IPS-NIHi11 (cell line): ENCODE measurements at regions not wholly inside any gene's neighbourhood (a gene's known extent, or its start where the extent isn't known, plus 50 kb on each side); places are given as distances from the start of the nearest gene placed in this dataset.
"Not testable (repeated sequence)": the region's sequence is repeated elsewhere in the genome, so short reads cannot be mapped to it uniquely, and the experiment has no call there.

Source experiments
- DNase-seq: peaks from one replicate; pipeline ENCODE4 v3.0.0; 2012; ENCODE audit warnings: mixed read lengths, low spot score

DNA sequence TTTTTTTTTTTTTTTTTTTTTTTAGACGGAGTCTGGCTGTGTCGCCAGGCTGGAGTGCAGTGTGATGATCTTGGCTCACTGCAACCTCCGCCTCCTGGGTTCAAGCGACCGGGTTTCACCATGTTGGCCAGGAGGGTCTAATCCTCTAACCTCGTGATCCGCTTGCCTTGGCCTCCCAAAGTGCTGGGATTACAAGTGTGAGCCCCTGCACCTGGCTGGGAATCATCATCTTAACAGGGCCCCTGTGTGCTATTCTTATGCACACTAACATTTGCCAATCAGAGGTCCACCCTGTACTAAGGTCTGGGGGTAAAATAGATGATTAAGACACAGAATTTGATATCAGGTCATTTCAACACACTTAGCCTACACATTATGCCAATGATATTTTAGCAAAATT is 278.7 kb upstream of the CHRM3 start:
- no peak for DNase-seq

DNA sequence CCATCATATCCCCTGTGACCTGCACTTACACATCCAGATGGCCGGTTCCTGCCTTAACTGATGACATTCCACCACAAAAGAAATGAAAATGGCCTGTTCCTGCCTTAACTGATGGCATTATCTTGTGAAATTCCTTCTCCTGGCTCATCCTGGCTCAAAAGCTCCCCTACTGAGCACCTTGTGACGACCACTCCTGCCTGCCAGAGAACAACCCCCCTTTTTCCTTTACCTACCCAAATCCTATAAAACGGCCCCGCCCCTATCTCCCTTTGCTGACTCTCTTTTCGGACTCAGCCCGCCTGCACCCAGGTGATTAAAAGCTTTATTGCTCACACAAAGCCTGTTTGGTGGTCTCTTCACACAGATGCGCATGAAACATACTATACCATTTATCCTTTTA is 279.7 kb upstream of the CHRM3 start:
- DNase-seq: not testable (repeated sequence)

DNA sequence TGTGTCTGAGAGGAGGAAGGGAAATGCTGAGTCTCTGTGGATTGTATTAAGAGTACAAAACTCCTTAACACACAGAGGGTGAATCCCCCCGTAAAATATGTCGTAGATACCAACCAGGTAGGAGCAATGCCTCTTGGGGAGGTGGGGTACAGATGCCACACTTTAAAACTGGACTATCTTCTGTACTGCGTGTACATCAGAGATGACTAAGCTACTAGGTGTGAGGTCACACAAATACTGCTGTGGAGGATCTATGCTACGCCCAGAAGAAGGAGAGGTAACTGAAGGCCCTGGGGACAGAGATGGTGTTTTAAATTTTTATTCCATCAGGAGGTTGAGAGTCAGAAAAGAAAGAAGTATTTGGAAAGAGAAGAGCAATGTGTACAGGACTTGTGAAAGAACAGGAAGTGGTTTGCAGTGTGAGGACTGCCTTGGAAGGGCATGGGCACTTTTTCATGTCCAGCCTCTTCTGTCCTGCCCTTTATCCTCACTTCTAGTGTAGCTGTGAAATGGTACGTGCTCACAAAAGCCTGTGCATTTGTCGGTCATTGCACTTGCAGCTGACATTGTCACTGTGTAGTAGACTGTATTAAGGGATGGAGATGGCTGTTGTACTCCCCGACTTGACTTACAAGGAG is 287.8 kb upstream of the CHRM3 start:
- DNase-seq: no peak

DNA sequence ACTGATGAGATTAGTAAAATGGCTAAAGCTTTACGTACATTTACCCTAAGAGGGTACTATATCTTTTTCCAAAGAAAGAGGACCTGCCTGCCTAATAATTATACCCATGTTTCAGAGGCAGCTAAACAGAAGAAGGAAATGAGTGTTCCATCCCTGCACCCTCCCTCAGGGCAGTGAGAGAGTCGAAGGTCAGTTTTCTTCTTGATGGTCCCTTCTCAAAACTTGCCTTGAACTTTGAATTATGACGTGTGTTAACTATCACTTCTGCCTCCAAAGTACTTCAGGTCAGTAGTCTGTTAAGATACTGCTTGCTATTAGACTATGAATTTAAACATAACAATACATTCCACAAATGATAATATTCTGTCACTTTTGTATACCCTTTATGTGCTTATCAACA is 294.8 kb upstream of the CHRM3 start:
- DNase-seq: no peak

DNA sequence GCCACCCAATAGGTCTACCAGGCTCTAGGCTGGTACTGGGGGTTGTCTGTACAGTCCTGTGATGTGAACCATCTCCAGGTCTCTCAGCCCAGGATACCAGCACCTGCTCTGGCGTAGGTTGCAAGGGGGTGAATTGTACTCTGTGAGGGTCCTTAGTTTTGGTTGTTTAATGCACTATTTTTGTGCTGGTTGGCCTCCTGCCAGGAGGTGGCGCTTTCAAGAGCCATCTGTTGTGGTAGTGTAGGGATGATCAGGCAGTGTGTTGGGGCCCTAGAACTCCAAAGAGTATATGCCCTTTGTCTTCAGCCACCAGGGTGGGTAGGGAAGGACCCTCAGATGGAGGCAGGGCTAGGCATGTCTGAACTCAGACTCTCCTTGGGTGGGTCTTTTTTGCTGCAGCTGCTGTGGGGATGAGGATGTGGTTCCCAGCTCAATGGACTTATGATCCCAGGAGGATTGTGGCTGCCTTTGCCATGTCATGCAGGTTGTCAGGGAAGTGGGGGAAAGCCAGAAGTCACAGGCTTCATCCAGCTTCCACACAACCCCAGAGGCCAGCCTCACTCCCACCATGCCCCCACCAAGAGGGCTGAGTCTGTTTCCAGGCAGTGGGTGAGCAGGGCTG is 301.8 kb upstream of the CHRM3 start:
- no peak for DNase-seq

DNA sequence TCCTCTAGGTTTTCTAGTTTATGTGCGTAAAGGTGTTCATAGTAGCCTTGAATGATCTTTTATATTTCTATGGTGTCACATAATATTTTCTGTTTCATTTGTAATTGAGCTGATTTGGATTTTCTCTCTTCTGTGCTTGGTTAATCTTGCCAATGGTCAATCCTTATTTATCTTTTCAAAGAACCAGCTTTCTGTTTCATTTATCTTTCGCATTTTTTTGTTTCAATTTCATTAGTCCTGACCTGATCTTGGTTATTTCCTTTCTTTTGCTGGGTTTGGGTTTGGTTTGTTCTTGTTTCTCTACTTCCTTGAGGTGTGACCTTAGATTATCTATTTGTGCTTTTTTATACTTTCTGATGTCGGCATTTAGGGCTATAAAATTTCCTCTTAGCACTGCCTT is 304.4 kb upstream of the CHRM3 start:
- DNase-seq: not testable (repeated sequence)

DNA sequence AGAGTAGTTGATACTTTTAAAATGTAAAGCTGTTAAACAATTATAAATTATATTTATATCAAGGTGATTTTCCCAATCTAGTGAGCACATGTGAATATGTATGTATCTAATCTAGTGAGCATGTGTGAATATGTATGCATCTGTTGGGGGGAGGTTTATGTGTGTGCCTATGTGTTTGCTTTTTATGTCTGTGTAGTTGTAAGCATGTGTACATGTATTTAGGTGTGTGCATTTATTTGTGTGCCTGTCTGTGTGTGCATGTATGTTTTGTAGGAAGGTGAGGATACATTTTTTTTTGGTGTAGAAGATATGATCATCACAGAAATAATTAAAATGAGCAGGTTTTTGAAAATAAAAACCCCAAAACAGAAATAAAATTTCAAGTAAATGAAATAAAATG is 318.9 kb upstream of the CHRM3 start:
- no peak for DNase-seq

DNA sequence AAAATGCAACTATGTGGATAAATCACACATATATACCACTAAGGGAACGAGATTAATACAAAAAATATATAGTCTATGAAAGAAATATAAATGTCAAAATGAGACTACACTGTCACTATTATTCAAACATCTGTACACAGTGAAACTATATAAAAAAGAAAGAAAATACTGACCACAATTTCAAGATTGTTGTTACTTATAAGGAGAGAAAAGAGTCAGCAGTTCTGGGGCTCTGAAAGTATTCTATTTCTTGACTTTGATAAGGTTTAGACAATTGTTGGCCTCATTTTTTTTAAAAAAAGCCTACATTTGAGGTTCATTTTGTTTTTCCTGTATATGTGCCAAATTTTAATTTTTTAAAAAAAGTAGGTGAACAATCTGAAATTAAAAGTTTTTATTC is 319.3 kb upstream of the CHRM3 start:
- DNase-seq: no peak

DNA sequence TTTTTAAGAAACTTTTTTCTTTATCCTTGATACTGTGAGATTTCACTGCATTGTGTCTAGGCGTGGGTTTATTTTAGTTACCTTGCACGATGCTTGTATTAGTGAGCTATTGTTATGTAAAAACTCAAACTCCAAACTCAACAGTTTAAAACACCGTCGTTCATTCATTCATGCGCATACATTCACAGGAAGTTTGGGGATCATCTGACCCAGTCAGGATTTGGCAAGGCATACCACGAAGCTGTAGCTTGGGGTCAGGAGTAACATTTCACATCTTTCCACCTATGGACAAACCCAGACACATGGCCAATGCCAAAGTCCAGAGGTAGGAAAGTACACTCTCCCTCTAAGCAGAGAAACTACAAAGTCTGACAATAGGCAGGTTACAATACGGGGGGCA is 324.6 kb upstream of the CHRM3 start:
- peak; percentile 21 for DNase-seq

DNA sequence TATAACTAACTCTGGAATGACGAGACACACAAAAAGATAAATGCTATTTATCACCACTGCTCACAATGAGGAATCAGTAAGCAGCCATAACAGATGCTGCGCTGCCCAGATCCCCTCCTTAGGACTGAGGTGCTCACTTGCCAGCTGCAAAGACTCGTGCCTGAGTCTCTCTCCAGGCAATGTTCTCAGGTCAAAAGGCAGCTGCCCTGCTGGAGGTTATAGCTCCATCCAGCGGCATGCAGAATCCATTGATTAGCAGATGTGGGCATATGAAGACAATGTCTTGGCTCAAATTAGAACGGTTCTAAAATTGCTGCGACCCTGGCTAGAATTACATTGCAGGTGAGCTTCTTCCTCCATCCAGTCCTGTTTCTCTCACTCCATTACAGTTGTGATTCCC is 328.2 kb upstream of the CHRM3 start:
- DNase-seq: no peak

DNA sequence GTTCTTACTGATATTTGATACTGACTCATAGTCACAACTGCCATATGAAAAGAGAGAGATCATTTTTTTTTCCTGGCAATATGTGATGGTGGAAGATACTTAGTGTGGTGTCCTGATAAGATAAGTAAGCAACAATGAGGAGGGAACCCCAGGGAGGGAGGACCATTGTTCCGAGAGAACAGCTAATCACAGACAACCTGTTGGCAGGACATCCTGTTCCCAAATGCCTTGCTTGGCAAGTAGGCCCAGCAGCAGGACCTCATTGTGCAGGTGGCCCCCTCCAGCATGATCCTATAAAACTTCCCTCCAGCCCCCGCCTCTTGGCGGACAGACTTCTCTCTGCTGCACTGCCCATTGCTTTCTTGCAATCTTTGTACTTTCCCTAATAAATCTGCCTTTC is 329.4 kb upstream of the CHRM3 start:
- no peak for DNase-seq

DNA sequence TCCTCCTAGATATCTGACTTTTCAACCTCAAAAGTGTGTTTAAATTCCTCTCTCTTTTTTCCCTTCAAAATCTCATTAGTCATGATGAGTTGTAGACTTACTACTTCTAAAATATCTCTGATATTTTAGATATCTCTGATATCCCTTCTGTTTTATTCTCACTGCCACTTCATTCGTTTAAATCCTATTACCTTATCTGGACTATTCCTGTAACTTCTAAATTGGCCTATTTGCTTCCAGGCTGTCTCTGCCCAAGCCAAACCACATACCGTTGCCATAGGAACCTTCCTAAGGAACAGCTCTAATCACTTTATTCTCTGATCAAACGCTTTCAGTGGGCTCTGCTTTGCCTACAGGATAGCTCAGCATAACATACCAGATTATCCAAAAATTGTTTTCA is 333.1 kb upstream of the CHRM3 start:
- DNase-seq: no peak

DNA sequence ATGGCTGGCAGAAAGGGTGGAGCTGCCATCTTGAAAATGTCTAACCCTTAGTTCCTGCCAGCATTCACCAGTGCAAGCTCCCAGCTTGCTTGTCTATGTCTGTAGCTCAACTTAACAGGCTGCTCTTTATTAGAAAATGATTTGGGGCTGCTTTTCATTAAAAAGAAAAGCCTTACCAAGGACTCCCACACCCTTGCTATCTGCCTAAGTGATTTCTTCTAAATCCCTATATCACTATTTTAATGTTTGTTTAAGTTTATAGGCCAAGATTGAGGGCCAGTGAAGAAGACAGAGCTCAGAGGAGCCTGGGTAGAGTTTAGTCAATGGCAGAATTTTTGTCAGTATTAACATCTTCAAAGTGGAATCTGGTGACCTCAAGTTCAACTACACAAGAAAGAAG is 336.8 kb upstream of the CHRM3 start:
- DNase-seq: no peak

DNA sequence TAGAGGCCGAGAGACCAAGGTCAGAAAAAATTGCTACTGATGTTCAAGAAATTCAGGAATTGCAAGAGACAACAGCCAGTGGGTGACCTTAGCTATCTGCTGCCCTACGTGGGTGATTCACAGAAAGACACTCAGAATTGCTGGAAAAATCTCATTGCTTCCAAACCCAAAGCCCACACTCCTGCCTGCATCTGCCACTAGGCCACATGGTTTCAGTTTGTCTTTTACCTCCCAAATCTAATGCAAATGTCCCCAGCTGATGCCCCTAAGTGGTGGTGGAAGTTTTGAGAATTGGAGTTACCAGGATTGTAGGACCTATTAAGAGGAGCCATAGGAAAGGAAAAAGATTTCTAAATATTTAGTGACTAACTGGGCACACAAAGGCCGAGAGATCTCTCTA is 341.5 kb upstream of the CHRM3 start:
- no peak for DNase-seq

DNA sequence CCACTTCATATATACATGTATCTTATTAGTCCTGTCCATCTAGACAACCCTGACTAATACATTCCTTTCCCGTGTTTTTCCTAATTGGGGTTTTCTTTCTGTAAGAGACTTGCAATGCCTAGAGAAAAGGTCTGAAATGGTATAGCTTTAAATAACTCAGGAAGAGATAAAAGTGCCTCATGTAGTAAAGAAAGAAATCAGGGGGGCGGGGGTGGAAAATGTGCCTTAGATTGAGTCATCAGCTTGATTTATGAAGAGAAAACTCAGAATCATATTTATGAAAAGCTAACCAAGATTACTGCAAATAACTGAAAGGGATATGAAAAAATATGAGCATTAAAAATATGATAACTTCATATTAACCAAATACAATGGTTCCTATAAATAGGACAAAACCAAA is 345.8 kb upstream of the CHRM3 start:
- DNase-seq: no peak

DNA sequence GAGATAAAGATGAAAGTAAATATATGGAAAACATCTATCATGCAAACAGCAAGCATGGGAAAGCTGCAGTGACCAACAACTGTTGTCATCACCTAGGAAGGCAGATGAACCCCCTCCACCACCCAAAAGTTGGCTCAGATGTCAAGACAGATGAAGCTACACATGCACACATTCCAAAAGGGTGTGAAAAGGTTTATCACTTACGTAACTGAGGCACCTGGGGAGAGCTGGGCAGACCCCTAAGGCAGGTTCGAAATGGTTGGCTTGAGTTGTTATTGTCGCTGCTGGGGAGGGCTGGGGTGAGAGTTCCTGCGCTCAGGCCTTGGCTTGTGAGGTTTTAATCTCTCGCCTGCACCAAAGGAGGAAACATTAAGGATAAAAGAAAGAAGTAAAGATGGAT is 355.1 kb upstream of the CHRM3 start:
- DNase-seq: no peak

DNA sequence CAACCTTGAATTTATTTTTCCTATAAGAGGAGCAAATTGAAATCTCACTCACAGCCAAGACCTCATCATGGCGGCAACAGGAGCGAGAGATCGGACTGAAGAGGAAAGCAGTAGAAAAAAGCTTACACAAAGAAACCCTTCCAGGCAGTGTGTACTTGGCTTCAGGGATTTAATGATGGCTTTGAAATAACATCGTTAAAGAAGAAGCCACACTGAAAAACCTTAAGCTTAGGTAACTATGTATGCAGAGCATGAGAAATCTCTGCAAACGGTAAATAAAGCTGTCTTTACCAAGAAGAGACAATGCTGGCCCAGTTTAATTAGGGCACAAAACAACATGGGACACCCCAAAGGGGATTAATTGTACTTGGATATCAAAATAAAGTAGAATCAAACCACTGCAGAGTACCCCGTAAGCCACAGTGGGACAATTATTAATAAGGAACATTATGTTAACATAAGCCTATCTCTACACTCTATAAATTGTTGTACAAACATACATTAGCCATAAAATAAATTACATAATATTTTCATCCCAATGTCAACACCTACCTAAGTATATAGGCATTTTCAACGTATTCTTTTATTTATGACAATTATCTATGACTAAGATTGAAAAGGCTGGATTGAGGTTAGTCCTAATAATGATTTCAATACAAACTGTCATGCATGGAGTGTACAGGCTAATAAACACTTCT is 360.2 kb upstream of the CHRM3 start:
- DNase-seq: no peak

DNA sequence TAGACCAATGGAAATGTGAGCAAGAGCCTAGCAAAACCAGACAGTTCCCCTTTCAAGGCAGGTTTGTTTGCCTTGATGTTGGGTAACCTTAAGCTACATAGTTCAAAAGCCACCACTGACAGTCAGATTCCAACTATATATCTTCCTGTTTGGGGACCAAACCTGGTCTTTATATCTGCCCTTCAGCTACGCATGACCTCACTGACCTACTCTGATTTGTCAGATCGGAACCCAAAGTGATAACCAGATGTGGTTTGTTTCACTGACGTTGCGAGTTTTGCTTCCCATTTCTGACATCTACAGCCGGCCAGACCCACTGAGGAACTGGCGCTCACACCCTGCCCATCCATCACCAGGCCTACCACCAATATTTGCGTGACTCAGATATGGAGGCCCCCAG is 361.1 kb upstream of the CHRM3 start:
- no peak for DNase-seq

DNA sequence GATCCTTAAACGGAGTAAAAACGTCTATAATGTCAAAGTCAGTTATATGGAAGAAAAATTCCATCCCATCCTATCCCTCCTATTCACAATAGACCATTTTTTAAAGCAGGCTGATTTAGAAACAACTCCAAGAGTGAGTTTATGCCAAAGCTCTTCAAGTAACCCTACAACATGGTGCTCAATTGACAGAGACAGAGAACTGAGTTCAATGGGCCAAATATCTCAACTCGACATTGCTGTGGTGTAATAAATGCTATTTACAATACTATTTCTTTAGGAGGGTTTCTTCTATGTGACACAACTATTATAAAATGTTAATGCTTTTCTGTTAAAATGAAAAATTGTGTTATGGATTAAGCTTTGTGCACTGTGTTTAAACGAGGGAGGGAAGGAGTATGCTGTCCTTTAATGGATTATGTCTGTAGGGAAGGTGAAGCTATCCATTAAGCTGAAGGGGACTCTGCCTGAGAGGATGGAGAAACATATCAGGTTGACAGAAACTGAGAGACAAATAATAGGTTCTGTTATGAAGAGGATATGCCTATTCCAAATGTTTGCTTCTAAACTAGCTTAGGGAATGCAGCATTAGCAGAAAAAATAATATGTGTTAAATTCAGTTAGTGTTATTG is 362.5 kb upstream of the CHRM3 start:
- no peak for DNase-seq

DNA sequence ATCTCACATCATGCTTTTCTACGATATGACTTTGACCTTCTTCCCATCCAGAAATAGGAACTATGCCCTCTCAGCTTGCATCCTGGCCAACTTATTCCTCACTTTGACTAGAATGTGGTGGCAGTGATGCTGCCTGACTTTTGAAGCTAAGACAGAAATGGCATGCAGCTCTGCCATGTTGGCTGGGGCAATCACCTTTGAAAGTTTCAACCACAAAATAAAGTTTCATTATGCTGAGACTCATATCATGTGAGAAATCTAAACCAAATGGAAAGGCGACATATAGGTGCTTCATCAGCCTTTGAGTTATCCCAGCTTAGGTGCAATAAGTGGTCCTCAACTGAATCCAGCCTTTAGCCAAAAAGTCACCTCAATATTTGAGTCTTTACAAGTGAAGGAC is 370.0 kb upstream of the CHRM3 start:
- DNase-seq: no peak

DNA sequence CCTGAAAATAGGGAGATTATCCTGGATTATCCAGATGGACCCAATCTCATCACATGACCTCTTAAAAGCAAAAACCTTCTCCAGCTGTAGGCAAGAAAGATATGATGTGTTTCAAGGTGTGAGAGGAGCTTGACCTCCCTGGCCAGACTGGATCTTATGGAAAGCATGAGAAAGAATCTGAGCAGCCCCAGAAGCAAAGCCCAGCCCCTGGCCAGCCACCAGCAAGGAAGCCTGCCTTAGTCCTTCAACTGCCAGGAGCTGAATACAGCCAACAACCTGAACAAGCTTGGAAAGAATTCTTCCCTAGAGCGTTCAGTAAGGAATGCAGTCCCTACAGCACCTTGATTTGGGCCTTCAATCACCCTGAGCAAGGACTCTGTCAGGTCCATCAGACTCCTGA is 375.0 kb upstream of the CHRM3 start:
- DNase-seq: no peak

DNA sequence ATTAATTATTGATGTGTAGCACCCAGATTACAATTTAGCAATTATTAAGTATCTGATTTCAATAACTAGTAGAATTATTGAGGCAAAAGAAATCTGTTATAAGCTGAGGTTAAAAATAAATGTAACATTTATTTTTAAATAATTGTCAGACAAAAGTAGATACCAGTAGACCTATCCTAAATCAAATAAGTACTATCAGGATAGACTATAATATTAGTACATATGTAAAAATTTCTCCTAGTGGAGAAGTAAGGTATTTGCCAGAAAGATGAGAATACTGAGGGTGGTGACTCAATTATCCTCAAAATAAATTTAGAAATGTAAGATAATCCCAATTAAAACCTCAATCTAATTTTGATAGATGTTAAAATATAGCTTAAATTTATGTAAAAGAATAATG is 377.8 kb upstream of the CHRM3 start:
- no peak for DNase-seq

DNA sequence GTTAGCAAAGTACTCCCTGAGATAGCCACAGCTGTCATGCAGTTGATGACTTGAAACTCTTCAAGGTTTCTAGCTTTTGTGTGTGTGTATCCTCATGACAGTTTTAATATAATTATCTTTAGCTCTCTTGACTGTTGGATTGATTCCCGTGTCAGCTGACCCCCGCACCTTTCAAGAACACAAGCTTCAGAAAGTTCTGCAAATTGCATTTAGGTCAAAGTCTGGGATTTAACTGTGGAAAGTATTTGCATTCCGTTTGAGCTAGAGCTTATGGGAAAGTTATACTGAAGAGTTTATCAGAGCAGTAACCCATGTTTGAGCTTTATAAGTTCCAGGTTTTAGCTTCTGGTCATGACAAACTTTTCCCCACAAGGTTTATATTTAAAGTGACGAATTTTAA is 380.1 kb upstream of the CHRM3 start:
- no peak for DNase-seq
